ENCODE measurements at regions not wholly inside any gene's neighbourhood (a gene's known extent, or its start where the extent isn't known, plus 50 kb on each side); places are given as distances from the start of the nearest gene placed in this dataset.

DNA sequence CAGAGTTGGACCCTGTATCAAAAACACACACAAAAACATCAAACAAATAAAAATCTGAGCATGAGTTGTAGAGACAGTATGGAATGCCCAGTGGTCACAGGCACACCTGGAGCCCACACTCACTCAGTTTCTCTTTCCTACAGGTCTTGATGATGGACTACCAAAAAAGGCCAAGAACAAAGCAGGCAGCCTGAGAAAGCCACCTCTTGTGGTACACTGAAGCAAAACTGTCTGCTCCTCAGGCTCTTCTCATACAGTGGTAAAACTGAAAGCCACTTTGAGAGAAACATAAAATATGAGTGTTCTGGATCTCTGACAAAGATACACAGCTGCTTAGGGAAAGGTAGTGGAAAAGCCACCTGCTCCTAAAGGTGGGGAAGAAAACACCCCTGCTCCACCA lies 1206.9 kb downstream of the FSTL5 start:
- no peaks in the 10 kb centered on the region for H3K27me3 ChIP-seq (replicated peaks; ENCODE audit: insufficient read depth, low read length)
- peak; percentile 56 for DNase-seq
- H4K20me1 ChIP-seq (ENCODE audit: insufficient read depth, low read length), result no peaks in the 10 kb centered on the region
- peak overlapping the region; percentile 3; the same call in 1 of the 2 replicates for H3K27ac ChIP-seq (ENCODE audit: low read length)
- no peaks in the 10 kb centered on the region for H3F3A ChIP-seq (ENCODE audit: insufficient read depth, low read length)
- H3K4me1 ChIP-seq (ENCODE audit: low read length), result no peaks in the 10 kb centered on the region
- TF ChIP-seq EZH2phosphoT487 (IDR thresholded peaks at IDR 0.05; ENCODE audit: low read length), result no peak
- no peak for TF ChIP-seq EZH2 (optimal IDR thresholded peaks at IDR 0.05; ENCODE audit: low read depth, low read length)
- TF ChIP-seq, protein P1, sequence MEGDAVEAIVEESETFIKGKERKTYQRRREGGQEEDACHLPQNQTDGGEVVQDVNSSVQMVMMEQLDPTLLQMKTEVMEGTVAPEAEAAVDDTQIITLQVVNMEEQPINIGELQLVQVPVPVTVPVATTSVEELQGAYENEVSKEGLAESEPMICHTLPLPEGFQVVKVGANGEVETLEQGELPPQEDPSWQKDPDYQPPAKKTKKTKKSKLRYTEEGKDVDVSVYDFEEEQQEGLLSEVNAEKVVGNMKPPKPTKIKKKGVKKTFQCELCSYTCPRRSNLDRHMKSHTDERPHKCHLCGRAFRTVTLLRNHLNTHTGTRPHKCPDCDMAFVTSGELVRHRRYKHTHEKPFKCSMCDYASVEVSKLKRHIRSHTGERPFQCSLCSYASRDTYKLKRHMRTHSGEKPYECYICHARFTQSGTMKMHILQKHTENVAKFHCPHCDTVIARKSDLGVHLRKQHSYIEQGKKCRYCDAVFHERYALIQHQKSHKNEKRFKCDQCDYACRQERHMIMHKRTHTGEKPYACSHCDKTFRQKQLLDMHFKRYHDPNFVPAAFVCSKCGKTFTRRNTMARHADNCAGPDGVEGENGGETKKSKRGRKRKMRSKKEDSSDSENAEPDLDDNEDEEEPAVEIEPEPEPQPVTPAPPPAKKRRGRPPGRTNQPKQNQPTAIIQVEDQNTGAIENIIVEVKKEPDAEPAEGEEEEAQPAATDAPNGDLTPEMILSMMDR (IDR thresholded peaks at IDR 0.05; ENCODE audit: low read length), result no peak
- no peaks in the 10 kb centered on the region for H3K9me2 ChIP-seq (replicated peaks; ENCODE audit: insufficient read depth, low read length)
- H2AFZ ChIP-seq (ENCODE audit: low read length), result peak overlapping the region; percentile 33
- H3K4me3 ChIP-seq (ENCODE audit: low read length), result no peak overlapping the region
- H3K36me3 ChIP-seq (replicated peaks; ENCODE audit: insufficient read depth, low read length), result no peaks in the 10 kb centered on the region
- no peak overlapping the region for H3K9ac ChIP-seq (ENCODE audit: low read length)
- no peaks in the 10 kb centered on the region for H3K9me3 ChIP-seq (replicated peaks; ENCODE audit: insufficient read depth, low read length)
- peak overlapping the region; percentile 20; the same call in 1 of the 2 replicates for H3K4me2 ChIP-seq (ENCODE audit: low read depth, low read length)
- H3K79me2 ChIP-seq (ENCODE audit: low read length), result no peaks in the 10 kb centered on the region

DNA sequence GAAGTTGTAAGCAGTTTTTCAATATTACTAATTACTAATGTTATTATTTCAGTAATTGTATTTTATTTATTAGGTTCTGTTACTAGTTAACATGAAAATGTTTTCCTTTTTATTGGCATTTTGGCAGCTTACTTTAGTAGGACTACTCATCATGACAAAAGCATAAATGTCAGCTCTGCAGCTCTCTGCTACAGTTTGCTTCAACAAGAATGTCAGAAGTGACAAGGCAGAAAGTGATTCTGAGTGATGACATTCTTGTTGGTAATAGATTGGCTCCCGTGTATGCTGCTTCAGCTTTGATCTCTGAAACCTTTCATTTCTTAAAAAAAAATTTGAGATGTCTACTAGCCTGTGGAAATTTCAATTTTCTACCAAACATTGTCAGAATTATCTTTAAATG lies 1193.9 kb downstream of the FSTL5 start:
- Histone ChIP-seq H3K9ac (ENCODE audit: low read length) (no peak overlapping the region), H3K4me3 (ENCODE audit: low read length) (no peak overlapping the region), H3K9me3 (replicated peaks; ENCODE audit: insufficient read depth, low read length) (no peaks in the 10 kb centered on the region), H3K9me2 (replicated peaks; ENCODE audit: insufficient read depth, low read length) (no peaks in the 10 kb centered on the region), H3K36me3 (replicated peaks; ENCODE audit: insufficient read depth, low read length) (no peaks in the 10 kb centered on the region), H3F3A (ENCODE audit: insufficient read depth, low read length) (no peaks in the 10 kb centered on the region), H3K4me2 (ENCODE audit: low read depth, low read length) (no peak overlapping the region), H2AFZ (ENCODE audit: low read length) (no peak overlapping the region), H3K27me3 (replicated peaks; ENCODE audit: insufficient read depth, low read length) (no peaks in the 10 kb centered on the region), H4K20me1 (ENCODE audit: insufficient read depth, low read length) (no peaks in the 10 kb centered on the region), H3K4me1 (ENCODE audit: low read length) (no peaks in the 10 kb centered on the region), H3K79me2 (ENCODE audit: low read length) (no peaks in the 10 kb centered on the region), H3K27ac (ENCODE audit: low read length) (no peak overlapping the region)
- DNase-seq, result no peak
- no peak for TF ChIP-seq EZH2 (optimal IDR thresholded peaks at IDR 0.05; ENCODE audit: low read depth, low read length)
- TF ChIP-seq EZH2phosphoT487 (IDR thresholded peaks at IDR 0.05; ENCODE audit: low read length), result no peak
- TF ChIP-seq, protein P1 (IDR thresholded peaks at IDR 0.05; ENCODE audit: low read length), result no peak

DNA sequence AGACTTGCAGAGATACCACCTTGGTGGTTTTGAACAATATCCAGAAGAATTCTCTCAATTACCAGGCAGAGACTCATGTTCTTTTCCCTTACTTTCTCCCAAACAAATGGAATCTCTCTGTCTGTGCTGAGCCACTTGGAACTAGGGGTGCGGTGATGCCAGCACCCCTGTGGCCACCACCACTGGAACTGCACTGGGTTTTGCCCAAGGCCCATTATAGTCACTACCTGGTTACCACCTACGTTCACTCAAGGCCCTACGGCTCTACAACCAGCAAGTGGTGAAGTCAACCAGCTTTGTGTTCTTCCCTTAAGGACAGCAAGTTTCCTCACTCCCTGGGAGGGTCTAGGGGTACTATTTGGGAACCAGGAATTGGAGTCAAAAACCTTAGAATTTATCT lies 1183.7 kb downstream of the FSTL5 start:
- Histone ChIP-seq H3K79me2 (ENCODE audit: low read length) (no peaks in the 10 kb centered on the region), H3K27me3 (replicated peaks; ENCODE audit: insufficient read depth, low read length) (no peaks in the 10 kb centered on the region), H2AFZ (ENCODE audit: low read length) (no peak overlapping the region), H3K4me3 (ENCODE audit: low read length) (no peak overlapping the region), H3K36me3 (replicated peaks; ENCODE audit: insufficient read depth, low read length) (no peaks in the 10 kb centered on the region), H3K9me3 (replicated peaks; ENCODE audit: insufficient read depth, low read length) (no peaks in the 10 kb centered on the region), H3F3A (ENCODE audit: insufficient read depth, low read length) (no peaks in the 10 kb centered on the region), H3K27ac (ENCODE audit: low read length) (no peak overlapping the region), H4K20me1 (ENCODE audit: insufficient read depth, low read length) (no peaks in the 10 kb centered on the region), H3K4me1 (ENCODE audit: low read length) (no peaks in the 10 kb centered on the region), H3K9ac (ENCODE audit: low read length) (no peak overlapping the region), H3K9me2 (replicated peaks; ENCODE audit: insufficient read depth, low read length) (no peaks in the 10 kb centered on the region), H3K4me2 (ENCODE audit: low read depth, low read length) (no peak overlapping the region)
- DNase-seq, result no peak
- TF ChIP-seq, protein P1 (IDR thresholded peaks at IDR 0.05; ENCODE audit: low read length), result no peak
- TF ChIP-seq EZH2phosphoT487 (IDR thresholded peaks at IDR 0.05; ENCODE audit: low read length) (no peak), EZH2 (optimal IDR thresholded peaks at IDR 0.05; ENCODE audit: low read depth, low read length) (no peak)

All from MM.1S (cell line).